GM08714 (cell line): ENCODE measurements at regions not wholly inside any gene's neighbourhood (a gene's known extent, or its start where the extent isn't known, plus 50 kb on each side); places are given as distances from the start of the nearest gene placed in this dataset.
"Not testable (repeated sequence)": the region's sequence is repeated elsewhere in the genome, so short reads cannot be mapped to it uniquely, and the experiment has no call there.

ENCODE experiments used
- H3K4me3 ChIP-seq: fragments of 200-500 bp; sonication (Bioruptor generic); 2 replicates; pipeline ENCODE4 v1.5.1; 2014; ENCODE audit warnings: mild to moderate bottlenecking, low read length, inconsistent platforms
- ZNF274 ChIP-seq: IDR thresholded peaks from 2 replicates; pipeline ENCODE4 v1.6.1; 2012; ENCODE audit warnings: mild to moderate bottlenecking, low read depth, low read length

GRCh38 chr5:108587821-108588220 is 159.9 kb upstream of the FER start:
- TF ChIP-seq ZNF274: no peak
- H3K4me3 ChIP-seq: no peak overlapping the region

GRCh38 chr5:108581026-108581425 is 166.7 kb upstream of the FER start:
- no peak for TF ChIP-seq ZNF274
- no peak overlapping the region for H3K4me3 ChIP-seq

GRCh38 chr5:108579236-108579635 is 168.5 kb upstream of the FER start:
- no peak for TF ChIP-seq ZNF274

GRCh38 chr5:108578791-108579190 is 168.9 kb upstream of the FER start:
- no peak for TF ChIP-seq ZNF274
- no peak overlapping the region for H3K4me3 ChIP-seq

More at GRCh38 chr5:108579236-108579635, 168.5 kb upstream of the FER start:
- H3K4me3 ChIP-seq: no peak overlapping the region

- no peak overlapping the region for H3K4me3 ChIP-seq
- no peak for TF ChIP-seq ZNF274
Measured at GRCh38 chr5:108567429-108567828, 180.3 kb upstream of the FER start.

- TF ChIP-seq ZNF274: no peak
Measured at GRCh38 chr5:108564441-108564840, 182.5 kb upstream of the FBXL17 start.

GRCh38 chr5:108562205-108562454 is 180.2 kb upstream of the FBXL17 start:
- no peak overlapping the region for H3K4me3 ChIP-seq
- TF ChIP-seq ZNF274: no peak

More at GRCh38 chr5:108564441-108564840, 182.5 kb upstream of the FBXL17 start:
- H3K4me3 ChIP-seq: no peak overlapping the region

GRCh38 chr5:108561416-108562204 is 179.7 kb upstream of the FBXL17 start:
- H3K4me3 ChIP-seq: no peak overlapping the region
- TF ChIP-seq ZNF274: no peak

GRCh38 chr5:108560581-108560980 is 178.7 kb upstream of the FBXL17 start:
- H3K4me3 ChIP-seq: no peak overlapping the region
- TF ChIP-seq ZNF274: no peak

GRCh38 chr5:108560166-108560565 is 178.3 kb upstream of the FBXL17 start:
- no peak overlapping the region for H3K4me3 ChIP-seq
- no peak for TF ChIP-seq ZNF274

- H3K4me3 ChIP-seq: not testable (repeated sequence)
Measured at GRCh38 chr5:108558840-108559239, 176.9 kb upstream of the FBXL17 start.

- H3K4me3 ChIP-seq: not testable (repeated sequence)
Measured at GRCh38 chr5:108558142-108558541, 176.2 kb upstream of the FBXL17 start.

- no peak for TF ChIP-seq ZNF274
- no peak overlapping the region for H3K4me3 ChIP-seq
Measured at GRCh38 chr5:108557686-108558085, 175.8 kb upstream of the FBXL17 start.

- no peak for TF ChIP-seq ZNF274
Measured at GRCh38 chr5:108556441-108557145, 174.7 kb upstream of the FBXL17 start.

GRCh38 chr5:108548684-108549596 is 167.0 kb upstream of the FBXL17 start:
- no peak for TF ChIP-seq ZNF274
- no peak overlapping the region for H3K4me3 ChIP-seq

More at GRCh38 chr5:108556441-108557145, 174.7 kb upstream of the FBXL17 start:
- no peak overlapping the region for H3K4me3 ChIP-seq
